MM.1S (cell line): ENCODE measurements at regions not wholly inside any gene's neighbourhood (a gene's known extent, or its start where the extent isn't known, plus 50 kb on each side); places are given as distances from the start of the nearest gene placed in this dataset.

Experiments used
- DNase-seq: peaks from one replicate; pipeline ENCODE4 v3.0.0-alpha.2; 2015
- H2AFZ ChIP-seq: fragments of 300-600 bp; sonication (generic); 2 replicates; pipeline ENCODE4 v1.6.0; 2016; ENCODE audit warnings: antibody characterized with exemption, low read length
- H3F3A ChIP-seq: fragments of 300-600 bp; sonication (generic); 2 replicates; pipeline ENCODE4 v1.6.1; 2016; ENCODE audit warnings: mild to moderate bottlenecking, antibody characterized with exemption, low read length, moderate library complexity, mixed read lengths; ENCODE audit not compliant: insufficient read depth
- H3K27ac ChIP-seq: fragments of 300-600 bp; sonication (generic); 2 replicates; pipeline ENCODE4 v1.5.1; 2016; ENCODE audit warnings: mild to moderate bottlenecking, low read length
- H3K27me3 ChIP-seq: fragments of 300-600 bp; sonication (generic); replicated peaks from 2 replicates; pipeline ENCODE4 v1.6.0; 2016; ENCODE audit warnings: low read length; ENCODE audit not compliant: insufficient read depth
- H3K36me3 ChIP-seq: fragments of 300-600 bp; sonication (generic); replicated peaks from 2 replicates; pipeline ENCODE4 v1.6.1; 2016; ENCODE audit warnings: mild to moderate bottlenecking, low read length, mixed read lengths; ENCODE audit not compliant: insufficient read depth
- H3K4me1 ChIP-seq: fragments of 300-600 bp; sonication (generic); 2 replicates; pipeline ENCODE4 v1.6.1; 2016; ENCODE audit warnings: low read length, mixed read lengths
- H3K4me2 ChIP-seq: fragments of 300-600 bp; sonication (generic); 2 replicates; pipeline ENCODE4 v1.6.0; 2016; ENCODE audit warnings: low read depth, low read length
- H3K4me3 ChIP-seq: fragments of 300-600 bp; sonication (generic); 2 replicates; pipeline ENCODE4 v1.5.1; 2016; ENCODE audit warnings: low read length, mixed read lengths
- H3K79me2 ChIP-seq: fragments of 300-600 bp; sonication (generic); 2 replicates; pipeline ENCODE4 v1.6.1; 2016; ENCODE audit warnings: mixed run types, low read length, mixed read lengths
- H3K9ac ChIP-seq: fragments of 300-600 bp; sonication (generic); 2 replicates; pipeline ENCODE4 v1.6.1; 2016; ENCODE audit warnings: low read length, mixed read lengths
- H3K9me2 ChIP-seq: fragments of 300-600 bp; sonication (generic); replicated peaks from 2 replicates; pipeline ENCODE4 v1.6.1; 2016; ENCODE audit warnings: mild to moderate bottlenecking, low read length, mixed read lengths; ENCODE audit not compliant: insufficient read depth
- H3K9me3 ChIP-seq: fragments of 300-600 bp; sonication (generic); replicated peaks from 2 replicates; pipeline ENCODE4 v1.6.1; 2016; ENCODE audit warnings: mild to moderate bottlenecking, low read length, mixed read lengths; ENCODE audit not compliant: insufficient read depth
- H4K20me1 ChIP-seq: fragments of 300-600 bp; sonication (generic); 2 replicates; pipeline ENCODE4 v1.6.1; 2016; ENCODE audit warnings: mild to moderate bottlenecking, low read length, moderate library complexity, mixed read lengths; ENCODE audit not compliant: insufficient read depth
- EZH2 ChIP-seq: fragments of 300-600 bp; sonication (generic); optimal IDR thresholded peaks from 2 replicates; pipeline ENCODE3; 2017; ENCODE audit warnings: low read depth, mild to moderate bottlenecking, antibody characterized with exemption, low read length, mixed read lengths
- EZH2phosphoT487 ChIP-seq: fragments of 300-600 bp; sonication (generic); IDR thresholded peaks from 2 replicates; pipeline ENCODE4 v1.6.1; 2018; ENCODE audit warnings: antibody characterized with exemption, low read length
- TF ChIP-seq, protein P1 (sequence below): fragments of 300-600 bp; sonication (generic); IDR thresholded peaks from 2 replicates; pipeline ENCODE4 v1.5.1; 2016; ENCODE audit warnings: antibody characterized with exemption, low read length, mixed read lengths

DNA sequence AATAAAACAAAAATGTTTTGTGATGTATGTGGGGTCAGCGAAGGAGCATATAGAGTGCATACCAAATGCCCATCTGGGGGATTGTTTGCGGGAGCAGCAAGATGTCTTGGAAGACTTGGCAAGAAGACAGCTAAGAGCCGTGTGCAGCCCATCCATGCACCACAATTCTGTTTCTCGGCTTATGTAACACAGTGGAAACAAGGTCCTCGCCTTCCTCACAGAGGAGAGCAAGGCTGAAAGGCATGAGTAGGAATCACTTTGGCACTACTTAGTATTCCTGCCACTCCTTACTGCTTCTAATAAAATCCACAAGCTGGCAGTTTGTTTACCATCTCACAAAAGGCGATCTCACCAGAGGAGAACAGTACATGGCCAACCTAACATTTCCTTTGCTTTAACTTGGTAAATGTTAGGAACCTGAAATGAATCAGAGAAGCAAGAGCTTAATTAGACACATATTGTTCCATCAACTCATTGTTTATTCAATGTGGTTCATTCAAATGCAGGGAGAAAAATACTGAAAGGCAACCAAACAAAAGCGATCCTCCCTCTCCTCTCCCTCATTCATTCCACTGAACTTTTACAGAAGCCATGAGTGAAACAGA, 648.1 kb downstream of the ACTL7B start:
- H4K20me1 ChIP-seq = no peaks in the 10 kb centered on the region
- H3K9ac ChIP-seq = no peak overlapping the region
- no peaks in the 10 kb centered on the region for H3K27me3 ChIP-seq
- DNase-seq = no peak
- no peak overlapping the region for H2AFZ ChIP-seq
- TF ChIP-seq, protein P1, sequence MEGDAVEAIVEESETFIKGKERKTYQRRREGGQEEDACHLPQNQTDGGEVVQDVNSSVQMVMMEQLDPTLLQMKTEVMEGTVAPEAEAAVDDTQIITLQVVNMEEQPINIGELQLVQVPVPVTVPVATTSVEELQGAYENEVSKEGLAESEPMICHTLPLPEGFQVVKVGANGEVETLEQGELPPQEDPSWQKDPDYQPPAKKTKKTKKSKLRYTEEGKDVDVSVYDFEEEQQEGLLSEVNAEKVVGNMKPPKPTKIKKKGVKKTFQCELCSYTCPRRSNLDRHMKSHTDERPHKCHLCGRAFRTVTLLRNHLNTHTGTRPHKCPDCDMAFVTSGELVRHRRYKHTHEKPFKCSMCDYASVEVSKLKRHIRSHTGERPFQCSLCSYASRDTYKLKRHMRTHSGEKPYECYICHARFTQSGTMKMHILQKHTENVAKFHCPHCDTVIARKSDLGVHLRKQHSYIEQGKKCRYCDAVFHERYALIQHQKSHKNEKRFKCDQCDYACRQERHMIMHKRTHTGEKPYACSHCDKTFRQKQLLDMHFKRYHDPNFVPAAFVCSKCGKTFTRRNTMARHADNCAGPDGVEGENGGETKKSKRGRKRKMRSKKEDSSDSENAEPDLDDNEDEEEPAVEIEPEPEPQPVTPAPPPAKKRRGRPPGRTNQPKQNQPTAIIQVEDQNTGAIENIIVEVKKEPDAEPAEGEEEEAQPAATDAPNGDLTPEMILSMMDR = no peak
- no peak for TF ChIP-seq EZH2phosphoT487
- no peak for TF ChIP-seq EZH2
- no peak overlapping the region for H3K4me3 ChIP-seq
- H3F3A ChIP-seq = no peaks in the 10 kb centered on the region
- H3K27ac ChIP-seq = no peak overlapping the region
- H3K79me2 ChIP-seq = no peaks in the 10 kb centered on the region
- no peak overlapping the region for H3K4me2 ChIP-seq
- no peaks in the 10 kb centered on the region for H3K36me3 ChIP-seq
- H3K4me1 ChIP-seq = no peaks in the 10 kb centered on the region
- no peaks in the 10 kb centered on the region for H3K9me2 ChIP-seq
- no peaks in the 10 kb centered on the region for H3K9me3 ChIP-seq

DNA sequence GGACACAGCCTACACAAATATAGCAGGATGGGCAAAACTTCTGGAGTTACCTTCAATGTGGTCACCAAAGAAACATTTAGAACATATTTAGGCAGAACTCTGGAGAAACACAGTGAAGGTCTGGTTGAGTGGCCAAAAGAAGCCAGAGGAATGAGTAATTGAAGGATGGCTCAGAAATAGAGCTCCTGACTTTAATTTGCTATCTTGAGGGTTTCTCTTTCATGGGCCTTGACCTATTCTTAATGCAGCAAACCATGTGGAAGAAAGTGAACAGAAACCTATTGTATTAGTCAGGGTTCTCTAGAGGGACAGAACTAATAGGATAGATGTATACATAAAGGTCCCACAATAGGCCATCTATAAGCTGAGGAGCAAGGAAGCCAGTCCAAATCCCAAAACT, 650.5 kb downstream of the ACTL7B start:
- Histone ChIP-seq H3K9me3 (no peaks in the 10 kb centered on the region), H3K27ac (no peak overlapping the region), H3K9ac (no peak overlapping the region), H3K36me3 (no peaks in the 10 kb centered on the region), H4K20me1 (no peaks in the 10 kb centered on the region), H3K4me3 (no peak overlapping the region), H3K79me2 (no peaks in the 10 kb centered on the region), H3K4me1 (no peaks in the 10 kb centered on the region), H2AFZ (no peak overlapping the region), H3K4me2 (no peak overlapping the region), H3F3A (no peaks in the 10 kb centered on the region), H3K9me2 (no peaks in the 10 kb centered on the region), H3K27me3 (no peaks in the 10 kb centered on the region)
- no peak for DNase-seq
- TF ChIP-seq, protein P1 = no peak
- TF ChIP-seq EZH2 = no peak
- TF ChIP-seq EZH2phosphoT487 = no peak

DNA sequence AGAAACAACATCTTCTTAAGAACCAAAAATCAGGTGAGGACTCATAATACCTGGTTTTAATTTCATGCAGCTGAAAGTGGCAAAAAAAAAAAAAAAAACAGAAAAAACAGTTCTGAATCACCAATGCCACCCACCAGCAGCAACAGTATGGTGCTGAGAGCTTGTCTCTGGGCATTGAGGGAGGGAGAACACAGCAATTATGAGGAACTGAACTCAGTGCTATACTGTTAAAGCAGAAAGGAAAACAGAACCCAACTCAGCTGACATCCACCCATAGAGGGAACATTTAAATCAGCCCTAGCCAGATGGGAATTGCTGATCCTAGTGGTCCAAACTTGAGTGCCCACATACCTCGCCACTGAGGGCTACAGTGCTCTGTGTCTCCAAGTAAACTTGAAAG, 657.9 kb downstream of the ACTL7B start:
- no peak overlapping the region for H2AFZ ChIP-seq
- H3K9me2 ChIP-seq = no peaks in the 10 kb centered on the region
- H3K36me3 ChIP-seq = no peaks in the 10 kb centered on the region
- no peaks in the 10 kb centered on the region for H3K79me2 ChIP-seq
- H3K9ac ChIP-seq = no peak overlapping the region
- no peaks in the 10 kb centered on the region for H4K20me1 ChIP-seq
- no peak overlapping the region for H3K27ac ChIP-seq
- no peak for DNase-seq
- TF ChIP-seq EZH2 (no peak), EZH2phosphoT487 (no peak)
- TF ChIP-seq, protein P1 = no peak
- no peaks in the 10 kb centered on the region for H3K27me3 ChIP-seq
- H3K4me3 ChIP-seq = no peak overlapping the region
- no peaks in the 10 kb centered on the region for H3K9me3 ChIP-seq
- H3K4me2 ChIP-seq = no peak overlapping the region
- no peaks in the 10 kb centered on the region for H3K4me1 ChIP-seq
- H3F3A ChIP-seq = no peaks in the 10 kb centered on the region
